Chondrocyte (in vitro differentiated cells): ENCODE measurements at regions not wholly inside any gene's neighbourhood (a gene's known extent, or its start where the extent isn't known, plus 50 kb on each side); places are given as distances from the start of the nearest gene placed in this dataset.

Experiments
- DNase-seq: peaks from one replicate; pipeline ENCODE4 v3.0.0; 2021; ENCODE audit warnings: mixed read lengths, low spot score
- H3K27ac Mint-ChIP-seq: one replicate; pipeline ENCODE4 v1.8.0; 2021; ENCODE audit warnings: mild to moderate bottlenecking, moderate library complexity, mixed read lengths; ENCODE audit not compliant: unreplicated experiment
- H3K27me3 Mint-ChIP-seq: 2 replicates; pipeline ENCODE4 v1.8.0; 2021; ENCODE audit warnings: low read depth, mixed read lengths
- H3K36me3 Mint-ChIP-seq: 2 replicates; pipeline ENCODE4 v1.8.0; 2021; ENCODE audit warnings: low read depth, mixed read lengths
- H3K4me1 Mint-ChIP-seq: 2 replicates; pipeline ENCODE4 v1.8.0; 2021; ENCODE audit warnings: low read depth, mild to moderate bottlenecking, mixed read lengths
- H3K4me3 Mint-ChIP-seq: one replicate; pipeline ENCODE4 v1.8.0; 2021; ENCODE audit warnings: mild to moderate bottlenecking, moderate library complexity, mixed read lengths; ENCODE audit not compliant: unreplicated experiment
- H3K9me3 Mint-ChIP-seq: 2 replicates; pipeline ENCODE4 v1.8.0; 2021; ENCODE audit warnings: low read depth, mixed read lengths
- CTCF ChIP-seq: fragments of 200-600 bp; sonication (generic); IDR thresholded peaks from 2 replicates; pipeline ENCODE4 v1.5.0; 2021; ENCODE audit warnings: antibody characterized with exemption, mild to moderate bottlenecking, moderate library complexity

DNA sequence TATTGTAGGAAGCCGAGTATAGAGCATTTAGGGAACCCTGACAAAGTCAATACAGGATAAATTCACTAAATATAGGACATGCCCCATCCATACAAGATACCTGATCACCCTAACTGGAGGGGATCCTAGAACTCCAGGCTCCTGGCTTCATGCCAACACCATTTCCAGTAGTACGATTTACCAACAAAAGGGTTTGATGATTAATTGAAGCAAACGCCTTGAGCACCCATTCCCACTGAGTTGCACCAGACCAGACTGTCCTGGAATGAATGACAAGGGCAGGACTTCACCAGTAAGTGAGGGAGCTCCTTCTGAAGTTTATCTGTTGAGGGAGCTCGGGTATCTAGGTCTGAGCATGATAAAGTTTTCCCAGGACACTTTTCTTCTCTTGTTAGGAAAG is 327.2 kb upstream of the MSX2 start:
- no peaks in the 10 kb centered on the region for H3K9me3 Mint-ChIP-seq
- H3K4me3 Mint-ChIP-seq: no peak overlapping the region
- H3K27ac Mint-ChIP-seq: no peak overlapping the region
- H3K27me3 Mint-ChIP-seq: peaks cover 5% of the 10 kb centered on the region
- no peak for DNase-seq
- H3K36me3 Mint-ChIP-seq: no peaks in the 10 kb centered on the region
- TF ChIP-seq CTCF: no peak
- no peaks in the 10 kb centered on the region for H3K4me1 Mint-ChIP-seq

DNA sequence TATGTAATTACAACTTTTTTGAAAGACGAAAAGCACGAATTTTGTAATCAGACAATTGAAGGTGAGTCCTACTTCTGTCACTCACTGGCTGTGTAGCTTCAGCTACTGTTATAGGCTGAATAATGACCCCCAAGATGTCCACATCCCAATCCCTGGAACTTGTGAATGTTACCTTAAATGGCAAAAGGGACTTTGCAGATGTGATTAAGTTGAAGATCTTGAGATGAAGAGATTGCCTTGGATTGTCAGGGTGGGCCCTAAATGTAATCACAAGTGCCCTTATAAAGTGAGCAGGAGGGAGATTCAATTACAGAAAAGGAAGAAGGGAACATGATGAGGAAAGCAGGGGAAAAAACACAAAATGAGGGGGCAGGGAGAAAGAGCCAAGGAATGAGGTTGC is 326.2 kb upstream of the MSX2 start:
- TF ChIP-seq CTCF: no peak
- no peaks in the 10 kb centered on the region for H3K36me3 Mint-ChIP-seq
- H3K27me3 Mint-ChIP-seq: peaks cover 5% of the 10 kb centered on the region
- H3K4me3 Mint-ChIP-seq: no peak overlapping the region
- no peak overlapping the region for H3K27ac Mint-ChIP-seq
- no peaks in the 10 kb centered on the region for H3K9me3 Mint-ChIP-seq
- no peak for DNase-seq
- no peaks in the 10 kb centered on the region for H3K4me1 Mint-ChIP-seq

DNA sequence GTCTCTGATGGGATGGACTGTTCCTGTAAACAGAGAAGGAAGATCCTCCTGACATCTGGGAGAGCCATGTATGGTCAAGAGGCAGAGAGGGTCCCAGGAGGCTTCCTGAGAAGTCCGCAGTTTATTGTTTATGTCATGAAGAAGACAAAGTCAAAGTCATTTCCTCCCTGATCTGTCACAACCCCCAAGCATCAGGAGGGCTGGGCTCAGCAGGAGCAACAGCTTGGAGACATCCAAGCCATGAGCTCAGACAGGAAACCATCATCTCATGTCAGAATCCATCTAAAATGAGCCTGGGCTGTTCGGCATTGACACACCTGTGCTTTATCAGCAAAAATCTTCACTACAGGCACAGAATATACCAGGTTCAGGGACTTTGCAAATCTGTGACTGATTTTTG is 325.0 kb upstream of the MSX2 start:
- no peak for DNase-seq
- no peak overlapping the region for H3K27ac Mint-ChIP-seq
- H3K9me3 Mint-ChIP-seq: no peaks in the 10 kb centered on the region
- H3K4me3 Mint-ChIP-seq: no peak overlapping the region
- H3K36me3 Mint-ChIP-seq: no peaks in the 10 kb centered on the region
- no peak for TF ChIP-seq CTCF
- H3K4me1 Mint-ChIP-seq: no peaks in the 10 kb centered on the region
- peaks cover 2% of the 10 kb centered on the region for H3K27me3 Mint-ChIP-seq

DNA sequence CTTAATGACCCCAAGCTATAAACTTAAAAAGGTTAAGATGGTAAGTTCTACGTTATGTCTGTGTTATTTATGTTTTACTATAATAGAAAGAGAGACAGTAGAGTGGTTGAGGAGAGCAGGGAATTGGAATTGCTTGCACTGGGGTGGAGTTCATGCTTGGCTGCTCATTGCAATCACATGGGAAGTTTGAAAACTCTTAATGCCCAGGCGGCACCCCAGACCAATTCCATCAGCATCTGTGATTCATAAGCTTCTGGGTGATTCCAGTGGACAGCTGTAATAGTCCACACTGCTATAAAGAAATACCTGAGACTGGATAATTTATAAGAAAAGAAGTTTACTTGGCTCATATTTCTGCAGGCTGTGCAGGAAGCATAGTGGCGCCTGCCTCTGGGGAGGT is 323.9 kb upstream of the MSX2 start:
- H3K27me3 Mint-ChIP-seq: peaks cover 12% of the 10 kb centered on the region
- no peaks in the 10 kb centered on the region for H3K4me1 Mint-ChIP-seq
- H3K4me3 Mint-ChIP-seq: no peak overlapping the region
- H3K27ac Mint-ChIP-seq: no peak overlapping the region
- no peaks in the 10 kb centered on the region for H3K36me3 Mint-ChIP-seq
- no peak for DNase-seq
- no peaks in the 10 kb centered on the region for H3K9me3 Mint-ChIP-seq
- no peak for TF ChIP-seq CTCF

DNA sequence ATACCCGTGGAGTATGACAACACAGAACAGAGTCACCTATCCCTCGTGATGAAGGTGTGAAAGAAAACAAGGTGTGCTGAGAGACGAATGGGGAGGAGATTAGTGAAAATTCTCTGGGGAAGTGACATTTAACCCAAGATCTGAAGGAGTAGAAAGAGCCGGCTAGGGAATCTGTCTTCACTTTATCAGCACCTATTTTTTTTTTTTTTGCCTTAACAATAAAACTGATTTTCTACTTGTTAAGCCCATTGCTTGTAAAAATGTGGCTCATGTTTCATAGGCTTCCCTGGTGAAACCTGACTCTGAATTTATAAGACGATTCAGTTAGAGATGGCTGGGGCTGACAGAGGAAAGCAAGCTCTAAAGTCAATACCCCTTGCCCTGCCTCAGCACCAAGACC is 322.6 kb upstream of the MSX2 start:
- no peak for TF ChIP-seq CTCF
- Mint-ChIP-seq H3K4me1 (no peaks in the 10 kb centered on the region), H3K36me3 (no peaks in the 10 kb centered on the region), H3K27ac (no peak overlapping the region), H3K4me3 (no peak overlapping the region), H3K9me3 (no peaks in the 10 kb centered on the region), H3K27me3 (peaks cover 14% of the 10 kb centered on the region)
- DNase-seq: no peak
